GM18873 (cell line): ENCODE measurements at regions not wholly inside any gene's neighbourhood (a gene's known extent, or its start where the extent isn't known, plus 50 kb on each side); places are given as distances from the start of the nearest gene placed in this dataset.

ENCODE experiments used
- ATAC-seq: cut with Tn5 transposase; IDR thresholded peaks from one replicate; pipeline ENCODE4 v1.9.1; 2021; ENCODE audit warnings: mild to moderate bottlenecking, moderate library complexity, moderate number of reproducible peaks; ENCODE audit not compliant: unreplicated experiment, low FRiP score

DNA sequence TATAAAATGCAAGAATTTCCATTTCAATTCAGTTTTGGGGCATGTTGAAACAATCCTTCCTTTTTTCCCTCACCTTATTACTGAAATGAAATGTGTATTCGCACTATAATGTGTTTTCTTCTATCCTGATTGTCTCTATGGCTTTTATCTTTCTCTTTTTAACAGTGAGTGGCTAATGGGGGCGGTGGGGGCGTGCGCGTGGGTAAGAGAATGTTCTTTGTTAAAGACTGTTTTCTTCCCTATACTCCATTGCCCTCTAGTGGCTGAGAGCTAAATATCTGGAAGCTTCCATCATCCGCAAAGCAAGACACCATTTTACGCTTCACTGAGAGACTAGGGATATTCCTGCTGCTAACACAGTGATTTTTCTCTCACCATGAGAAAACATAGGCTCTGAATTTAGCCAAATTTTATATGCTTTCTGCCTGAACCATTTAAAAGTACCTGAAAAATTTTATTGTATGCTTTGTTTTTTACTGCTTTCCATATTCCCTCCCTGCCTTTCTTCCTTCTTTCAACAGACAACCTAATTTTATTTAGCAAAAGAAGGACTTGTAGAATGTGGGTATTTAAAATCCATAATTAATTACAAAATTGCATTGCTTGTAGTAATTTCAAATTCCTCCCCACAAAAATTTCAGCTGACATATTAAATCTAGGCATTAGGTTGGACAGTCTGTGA, 194.0 kb downstream of the GASK1B start:
- ATAC-seq: peak; percentile 75

DNA sequence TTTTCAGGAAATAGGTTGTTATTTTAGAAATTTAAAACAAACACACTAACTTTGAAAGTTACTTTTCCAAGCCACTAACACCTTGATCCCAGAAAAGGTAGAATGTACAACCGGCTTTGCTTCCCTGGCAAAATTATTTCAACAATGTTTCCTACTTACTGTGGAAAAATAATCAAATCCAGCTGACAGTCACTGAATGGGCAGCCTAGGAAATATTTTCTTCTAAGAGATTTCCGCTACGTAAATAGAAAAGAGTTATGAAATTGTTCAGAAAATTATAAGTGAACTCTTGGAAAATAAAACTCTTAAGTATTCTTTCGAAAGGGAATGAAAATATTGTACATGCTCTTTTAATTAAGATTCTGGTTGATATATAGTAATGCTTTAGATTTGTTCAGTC, 195.7 kb downstream of the GASK1B start:
- ATAC-seq: no peak

DNA sequence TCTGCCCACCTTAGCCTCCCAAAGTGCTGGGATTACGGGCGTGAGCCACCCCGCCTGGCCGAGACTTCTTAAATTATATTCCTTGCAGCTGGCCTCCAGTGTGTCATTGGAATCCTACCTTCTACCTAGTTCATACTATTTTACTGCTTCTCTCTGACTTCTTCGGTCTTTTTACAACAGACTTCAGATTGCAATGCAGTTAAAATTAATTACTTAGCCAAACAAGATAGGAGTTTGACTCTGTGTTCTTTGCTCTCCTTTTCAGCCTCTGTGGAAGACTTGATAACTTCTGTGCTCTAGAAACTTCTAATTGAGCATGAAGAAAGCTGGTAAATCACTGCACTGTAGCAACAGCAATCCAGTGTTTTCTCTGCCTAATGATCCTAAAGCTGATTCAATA, 199.5 kb downstream of the GASK1B start:
- no peak for ATAC-seq

DNA sequence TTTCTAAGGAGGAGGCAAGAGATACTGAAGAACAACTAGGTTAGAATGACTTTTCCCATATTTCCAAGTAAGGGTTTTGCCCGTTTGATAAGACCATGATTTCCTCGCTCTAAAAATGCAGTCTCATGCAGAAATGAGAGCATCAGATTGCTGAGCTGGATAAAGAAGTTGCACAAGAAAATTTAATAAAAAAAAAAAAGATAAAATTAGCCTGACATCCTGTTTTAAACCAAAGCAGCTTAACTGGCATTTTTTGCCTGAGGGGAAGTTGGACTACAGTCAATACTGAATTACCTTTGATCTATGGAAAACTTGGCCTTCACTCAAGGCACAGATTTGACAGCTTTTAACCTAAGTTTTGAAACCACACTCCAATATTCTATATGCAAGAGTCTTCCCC, 208.4 kb downstream of the GASK1B start:
- no peak for ATAC-seq

DNA sequence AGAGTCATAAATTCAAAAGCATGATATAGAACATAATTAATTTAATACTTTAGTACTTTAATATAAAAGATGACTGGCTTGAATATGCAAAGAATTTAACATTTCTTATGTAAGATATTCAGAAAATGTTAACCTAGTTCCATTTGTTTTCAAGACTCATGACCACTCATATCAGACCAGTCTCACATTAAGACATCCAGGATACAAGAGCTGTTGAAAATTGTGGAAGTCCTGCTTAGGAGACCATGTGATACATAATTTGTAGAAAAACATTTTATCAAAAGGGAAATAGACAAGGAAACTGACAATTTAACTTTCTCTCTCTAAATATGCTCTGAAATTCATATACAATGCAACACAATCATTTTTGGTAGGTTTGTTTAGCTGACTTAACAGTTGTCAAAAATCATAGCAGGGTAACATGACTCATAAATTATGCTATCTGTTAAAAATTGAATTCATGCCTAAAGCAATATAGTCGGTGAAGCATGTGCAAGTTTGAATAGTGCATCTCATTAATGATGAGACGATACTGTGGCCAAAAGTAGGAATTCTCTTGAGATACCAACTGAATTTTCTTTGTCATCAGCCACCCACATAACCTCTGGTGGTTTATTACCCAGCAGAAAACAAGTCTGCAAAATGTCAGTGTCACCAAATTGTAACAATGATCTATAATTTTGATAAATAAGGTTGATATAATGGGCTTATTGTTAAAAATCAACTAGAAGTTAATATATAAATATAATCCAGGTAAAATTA, 211.4 kb downstream of the GASK1B start:
- no peak for ATAC-seq

DNA sequence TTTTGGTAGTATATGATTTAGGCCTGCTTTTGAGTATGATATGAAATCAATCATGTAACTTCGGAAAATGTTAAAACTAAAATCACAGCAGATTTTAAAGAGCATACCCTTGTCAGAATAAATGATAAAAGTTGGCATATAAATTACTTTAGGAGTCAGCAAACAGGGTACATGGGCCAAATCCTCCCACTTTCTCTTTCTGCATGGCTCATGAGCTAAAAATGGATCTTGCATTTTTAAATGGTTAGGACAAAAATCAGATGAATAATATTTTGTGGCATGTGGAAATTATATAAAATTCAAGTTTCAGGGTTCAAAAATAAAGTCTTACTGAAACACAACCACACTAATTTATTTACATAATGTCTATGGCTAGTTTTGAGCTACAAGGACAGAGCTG, 214.9 kb downstream of the GASK1B start:
- ATAC-seq: no peak

DNA sequence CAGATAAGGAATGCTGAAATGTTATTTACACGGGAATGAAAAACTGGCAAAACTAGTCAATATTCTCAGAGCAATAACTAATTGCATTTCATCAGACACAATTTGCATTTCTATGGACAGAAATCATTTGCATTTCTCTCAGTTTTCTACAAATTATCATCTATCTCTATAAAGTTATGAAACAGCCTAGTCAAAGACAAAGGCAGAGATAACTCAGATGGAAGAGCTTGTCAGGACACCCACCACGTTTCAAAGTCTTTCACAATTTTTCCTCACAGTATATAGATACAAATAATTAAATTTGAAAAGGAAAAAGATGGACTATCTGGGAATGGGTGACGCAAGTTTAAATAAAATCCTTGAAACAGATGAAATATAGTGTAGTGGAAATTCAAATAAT, 230.8 kb downstream of the GASK1B start:
- no peak for ATAC-seq

DNA sequence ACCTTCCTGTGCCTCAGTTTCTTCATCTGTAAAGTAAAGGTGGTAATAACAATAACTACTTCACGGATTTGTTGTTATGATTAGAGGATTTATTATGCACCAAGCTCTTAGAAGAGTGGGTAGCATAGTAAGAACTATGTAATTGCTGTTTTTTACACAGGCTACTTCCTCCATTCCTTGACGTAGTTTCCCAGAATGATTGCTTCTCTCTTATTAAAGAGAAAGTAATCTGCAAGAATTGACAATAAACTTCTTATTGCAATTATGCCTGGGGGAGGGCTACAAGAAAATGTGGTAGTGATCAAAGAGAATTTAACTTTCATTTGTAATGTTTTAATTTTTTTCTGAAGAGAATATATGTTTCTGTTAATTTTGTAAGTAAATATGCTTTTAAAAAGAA, 238.7 kb downstream of the GASK1B start:
- no peak for ATAC-seq

DNA sequence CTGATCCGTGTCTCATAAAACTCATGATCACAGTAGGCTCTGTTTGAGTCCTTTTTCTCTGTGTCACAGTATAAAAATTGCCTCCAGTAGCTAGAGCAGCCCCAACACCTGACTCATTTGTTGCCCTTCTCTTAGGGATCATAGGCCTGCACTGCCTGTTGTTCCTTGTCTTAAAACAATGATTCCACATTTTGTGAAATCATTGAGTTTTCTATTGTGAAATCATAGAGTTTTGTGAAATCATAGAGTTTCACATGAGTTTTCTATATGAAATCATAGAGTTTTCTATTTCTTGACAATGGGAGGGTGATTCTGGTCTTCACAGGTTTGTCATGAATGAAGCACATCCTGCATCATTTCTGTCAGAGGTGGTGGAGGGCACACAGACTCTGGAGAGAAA, 239.9 kb downstream of the GASK1B start:
- no peak for ATAC-seq

DNA sequence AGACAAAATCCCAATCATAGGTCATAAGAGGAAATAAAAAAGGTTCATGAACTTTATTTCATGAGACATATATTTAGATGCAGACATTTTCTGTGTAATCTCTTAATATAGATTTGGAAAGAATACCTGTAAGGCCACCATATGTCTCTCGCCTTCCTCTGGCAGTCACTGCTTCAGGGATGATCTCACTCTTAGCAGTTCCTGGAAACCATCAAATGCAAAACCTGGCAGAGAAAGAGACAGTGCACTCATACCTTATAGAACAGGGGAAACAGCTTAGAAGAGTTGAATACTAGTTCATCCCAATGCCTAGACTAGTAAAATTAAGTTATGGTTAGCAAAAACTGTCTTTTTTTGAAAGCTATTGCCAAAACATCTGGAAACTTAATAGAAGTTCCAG, 243.3 kb downstream of the GASK1B start:
- no peak for ATAC-seq

DNA sequence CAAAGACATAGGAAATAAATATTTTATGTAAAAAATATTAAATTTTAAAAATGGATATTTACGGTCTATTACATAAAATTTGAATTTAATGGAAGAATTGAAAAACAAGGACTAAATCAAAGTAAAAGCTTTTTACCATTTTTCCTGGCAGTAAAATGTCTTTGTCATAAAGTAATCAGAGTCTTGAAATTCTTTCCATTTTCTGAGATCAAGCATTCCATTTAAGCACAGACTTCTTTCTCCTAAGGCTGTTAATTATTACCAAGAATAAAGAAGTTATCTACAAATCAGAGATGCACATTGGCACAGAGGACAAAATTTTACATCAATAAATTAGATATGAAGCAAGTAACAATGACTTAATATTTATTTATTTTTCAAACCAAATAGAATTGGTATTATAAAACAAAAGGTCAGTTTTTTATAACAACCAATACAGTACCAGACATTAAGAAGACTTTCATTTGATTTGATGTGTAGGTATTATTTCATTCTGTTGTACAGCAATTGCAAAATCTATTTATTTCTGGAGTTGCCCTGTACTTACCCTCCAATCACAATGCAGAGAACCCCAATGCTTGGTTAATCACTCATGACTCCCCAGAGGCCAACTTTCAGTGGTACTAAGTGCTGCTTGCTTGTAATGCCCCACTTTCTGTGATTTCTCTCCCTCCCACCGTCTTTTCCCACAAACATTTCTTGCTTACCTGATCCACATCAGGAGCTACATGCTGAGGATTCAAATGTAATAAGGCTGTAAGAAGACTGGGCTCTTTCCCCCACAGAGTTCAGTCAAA, 254.6 kb downstream of the GASK1B start:
- ATAC-seq: no peak

DNA sequence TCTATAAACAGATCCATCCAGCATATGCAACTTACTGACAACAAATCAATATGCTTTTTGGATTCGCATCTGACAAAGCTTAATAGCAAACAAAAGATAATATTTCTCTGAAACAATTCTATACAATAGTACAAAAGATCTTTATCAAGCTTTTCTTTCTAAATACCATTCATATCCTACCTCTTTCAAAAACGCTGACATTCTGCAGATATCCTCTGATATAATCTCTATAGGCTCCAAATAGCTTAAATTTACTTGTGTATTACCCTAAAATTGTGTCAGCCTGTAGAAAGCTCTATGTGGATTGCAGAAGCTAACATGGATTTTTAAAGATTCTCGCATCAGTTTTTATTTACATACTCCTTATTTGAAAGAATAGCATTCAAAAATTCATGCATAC, 260.6 kb downstream of the GASK1B start:
- ATAC-seq: no peak

DNA sequence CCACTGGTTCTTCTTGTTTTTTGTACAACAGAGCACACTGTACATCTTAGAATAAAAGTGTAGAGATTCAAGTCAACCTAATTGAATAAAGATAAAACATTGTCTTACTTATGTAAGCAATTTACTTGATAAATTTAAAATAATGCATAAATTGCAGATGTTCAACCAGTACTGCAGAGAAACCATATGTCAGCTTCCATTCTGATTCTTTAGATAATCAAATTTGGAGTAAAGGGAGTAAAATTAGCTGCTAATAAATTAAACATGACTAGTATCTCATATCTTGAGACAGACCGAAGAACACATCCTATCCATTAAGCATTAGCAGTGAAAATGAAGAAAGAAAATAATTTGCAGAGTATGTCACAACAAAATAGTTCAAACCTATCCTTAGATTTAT, 261.2 kb downstream of the GASK1B start:
- no peak for ATAC-seq

DNA sequence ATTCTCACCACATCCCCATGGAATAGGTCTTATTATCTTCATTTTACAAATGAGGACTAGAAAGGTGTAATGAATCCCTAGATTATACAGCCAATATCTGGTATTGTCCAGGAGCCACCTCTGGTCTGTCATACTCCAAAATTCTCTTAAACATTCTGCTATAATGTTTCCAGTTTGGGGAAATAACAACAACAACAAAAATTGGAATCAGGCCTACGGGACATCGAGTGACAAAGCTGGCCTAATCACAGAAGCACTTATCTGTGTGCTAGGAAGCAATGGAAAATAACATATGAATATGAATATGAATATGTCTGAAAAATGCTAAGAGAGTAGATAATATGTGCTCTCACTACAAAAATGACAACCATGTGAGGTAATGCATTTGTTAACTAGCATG, 264.1 kb downstream of the GASK1B start:
- no peak for ATAC-seq

DNA sequence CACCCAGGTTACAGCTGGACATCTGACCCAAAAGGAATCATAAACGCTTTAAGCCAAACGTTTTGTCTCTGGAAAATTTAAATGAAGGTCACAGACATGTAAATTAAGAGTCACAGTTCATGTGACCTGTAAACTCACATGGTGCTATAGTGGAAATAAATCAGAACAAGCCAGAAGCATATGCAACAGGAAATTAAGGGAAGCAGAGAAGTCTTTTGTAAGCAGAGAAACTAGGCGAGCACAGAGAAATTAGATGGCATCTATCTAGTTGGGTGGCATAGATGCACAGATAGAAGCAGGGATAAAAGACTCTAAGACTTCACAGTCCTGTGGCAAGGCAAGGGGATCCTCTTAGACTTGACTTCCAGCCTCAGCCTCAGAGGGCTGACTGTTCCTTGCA, 264.8 kb downstream of the GASK1B start:
- ATAC-seq: no peak

DNA sequence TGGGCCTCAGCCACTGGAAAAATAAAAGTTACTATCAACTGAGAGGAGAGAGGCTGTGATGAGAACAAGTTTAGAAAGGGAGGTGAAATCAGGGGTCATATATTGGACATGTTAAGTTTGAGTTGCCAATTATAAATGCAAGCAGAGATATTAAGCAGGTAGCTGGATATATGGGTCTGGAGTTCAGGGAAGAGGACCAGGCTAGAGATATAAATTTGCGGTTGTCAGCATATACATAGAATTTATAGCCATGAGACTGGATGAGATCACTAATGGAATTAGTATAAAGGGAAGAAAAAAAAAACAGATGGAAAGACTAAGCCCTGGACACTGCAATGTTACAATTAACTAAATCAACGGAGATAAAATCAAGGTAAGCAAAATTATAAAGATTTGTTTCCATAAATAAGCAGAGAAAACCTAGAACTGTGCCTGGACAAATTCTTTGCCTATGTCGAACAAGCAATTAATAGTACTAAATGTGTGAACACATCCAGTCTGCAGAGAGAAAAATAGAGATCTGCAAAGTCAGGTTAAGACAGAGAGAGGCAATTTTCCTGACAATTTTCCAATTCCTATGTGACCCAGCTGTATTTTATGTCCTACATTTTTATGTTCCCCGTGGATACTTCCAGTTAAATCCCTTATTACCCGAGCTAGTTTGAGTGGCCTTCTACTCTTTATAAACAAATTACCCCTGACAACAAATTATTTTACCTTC, 265.4 kb downstream of the GASK1B start:
- no peak for ATAC-seq

DNA sequence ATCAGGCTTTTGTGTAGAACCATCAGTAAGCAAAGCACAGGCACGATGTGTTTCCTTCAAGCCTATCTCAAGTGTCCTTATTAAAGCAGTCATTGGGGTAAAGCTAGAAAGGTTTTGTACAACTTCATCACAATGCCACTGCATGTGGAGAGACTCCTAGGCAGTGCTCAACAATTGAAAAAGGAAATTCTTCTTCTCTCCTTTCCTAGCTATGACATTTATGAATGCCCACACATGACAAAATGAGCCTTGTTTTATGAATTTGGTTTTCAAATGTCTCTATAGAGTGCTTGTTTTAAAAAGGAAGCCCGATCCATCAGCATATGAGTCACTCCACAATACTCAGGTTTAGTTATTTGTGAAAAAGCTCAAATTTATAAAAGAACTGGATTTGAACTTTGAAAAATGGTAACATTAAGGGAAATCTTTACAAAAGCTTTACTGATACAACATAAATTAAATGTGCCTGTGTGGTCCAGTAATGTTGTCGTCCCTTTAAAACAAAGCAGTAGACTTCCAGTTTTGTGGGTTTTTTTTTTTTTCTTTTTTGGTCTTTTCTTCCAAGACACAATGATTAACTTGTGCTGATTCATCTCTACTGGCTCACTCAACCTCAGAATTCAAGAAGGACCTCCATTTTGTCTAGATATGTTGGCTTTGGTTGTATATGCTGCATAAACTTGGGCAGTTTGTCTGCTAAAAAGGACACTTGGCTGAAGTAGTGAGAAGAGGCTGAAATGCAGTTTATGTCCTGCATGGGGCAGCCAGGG, 273.8 kb downstream of the GASK1B start:
- ATAC-seq: no peak

DNA sequence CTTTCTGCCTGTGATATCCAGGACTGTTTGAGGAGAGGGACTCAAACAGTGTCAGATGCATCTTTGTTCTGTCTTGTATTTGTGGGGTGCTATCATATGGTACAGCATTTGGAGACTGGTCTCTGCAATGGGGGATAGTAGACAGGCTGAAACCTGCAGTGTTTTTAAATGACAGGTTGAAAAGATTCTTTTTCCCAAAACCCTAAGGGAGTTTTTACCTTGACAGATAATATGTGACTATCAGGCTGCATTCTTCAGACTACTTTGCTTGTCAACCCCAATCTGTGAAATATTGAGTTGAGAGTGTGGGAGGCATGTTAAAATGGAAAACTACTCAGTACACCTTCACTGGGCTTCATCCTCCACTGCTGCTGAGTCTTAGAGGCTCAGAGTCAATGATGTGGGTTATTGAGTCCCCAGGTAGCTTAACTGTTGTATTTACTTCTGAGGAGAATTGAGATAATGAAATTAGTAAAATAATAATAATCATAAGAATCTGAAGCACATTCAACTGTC, 274.9 kb downstream of the GASK1B start:
- no peak for ATAC-seq

DNA sequence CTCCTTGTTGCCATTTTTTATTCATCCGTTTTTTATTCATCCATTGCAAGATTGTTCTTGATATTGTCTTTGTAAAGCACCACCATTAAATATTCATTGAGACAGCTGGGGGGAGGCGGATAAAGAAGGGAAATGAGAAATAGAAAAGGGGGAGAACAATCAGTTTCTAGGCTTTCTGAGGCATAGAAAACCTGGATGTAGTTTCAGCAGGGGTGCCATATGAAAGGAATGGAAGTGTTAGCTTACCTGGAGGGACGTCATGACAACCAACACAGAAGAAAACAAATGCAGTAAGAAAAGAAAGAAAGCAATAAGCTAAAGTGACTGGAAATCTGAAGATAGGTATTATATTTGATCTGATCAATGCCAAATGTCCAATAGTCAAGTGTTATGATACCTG, 276.1 kb downstream of the GASK1B start:
- no peak for ATAC-seq

DNA sequence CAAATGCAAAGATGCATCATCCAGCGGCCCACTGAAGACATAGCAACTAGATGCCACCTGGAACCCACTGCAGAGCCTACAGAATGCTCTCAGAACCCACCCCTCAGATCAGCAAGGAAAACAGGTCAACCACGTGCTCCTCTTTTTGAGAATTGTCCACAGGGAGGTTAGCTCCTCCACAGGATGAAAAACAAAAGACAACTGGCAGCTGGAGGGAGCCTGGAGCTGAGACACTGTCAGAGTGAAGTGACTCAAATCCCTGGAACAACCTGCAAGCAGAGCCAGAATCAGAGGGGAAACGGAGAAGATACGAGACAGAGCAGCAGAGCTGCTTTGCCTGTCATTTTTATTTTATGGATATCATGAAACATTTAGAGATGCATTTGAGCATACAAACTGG, 277.6 kb downstream of the GASK1B start:
- no peak for ATAC-seq
